GM03348 (cell line): ENCODE measurements at regions not wholly inside any gene's neighbourhood (a gene's known extent, or its start where the extent isn't known, plus 50 kb on each side); places are given as distances from the start of the nearest gene placed in this dataset.
"Not testable (repeated sequence)": the region's sequence is repeated elsewhere in the genome, so short reads cannot be mapped to it uniquely, and the experiment has no call there.

Source experiments
- DNase-seq: peaks from one replicate; pipeline ENCODE4 v3.0.0; 2012; ENCODE audit warnings: low spot score

DNA sequence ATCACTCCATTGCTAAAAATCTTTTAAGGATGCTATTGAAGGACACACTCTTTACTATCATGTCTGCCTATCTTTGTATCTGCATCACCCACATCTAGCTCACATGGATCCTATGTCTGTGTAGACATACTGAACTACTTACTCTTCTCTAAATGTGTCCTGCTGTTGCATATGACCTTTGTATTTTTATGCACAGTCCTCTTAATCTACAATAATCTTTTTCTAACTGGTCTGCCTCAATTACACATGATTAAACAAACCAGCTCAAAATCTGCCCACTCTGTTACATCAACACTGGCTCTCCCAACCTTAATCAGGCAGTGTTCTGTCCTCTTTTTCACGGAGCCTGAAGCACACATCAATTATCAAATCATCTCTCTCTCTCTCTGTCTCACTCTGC is 316.3 kb upstream of the MGAT4C start:
- DNase-seq = no peak

DNA sequence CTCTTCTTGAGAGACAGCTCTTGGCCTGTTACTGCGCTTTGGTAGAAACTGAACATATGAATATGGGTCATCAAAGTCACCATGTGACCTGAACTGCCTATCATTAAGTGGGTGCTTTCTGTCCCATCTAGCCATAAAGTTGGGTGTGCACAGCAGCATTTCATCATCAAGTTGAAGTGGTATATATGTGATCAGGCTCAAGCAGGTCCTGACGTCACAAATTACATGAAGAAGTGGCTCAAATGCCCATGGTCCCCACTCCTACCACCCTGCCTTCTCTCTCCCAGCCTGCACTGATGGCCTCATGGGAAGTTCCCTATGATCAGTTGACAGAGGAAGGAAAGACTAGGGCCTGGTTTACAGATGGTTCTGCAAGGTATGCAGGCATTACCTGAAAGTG is 308.8 kb upstream of the MGAT4C start:
- no peak for DNase-seq

DNA sequence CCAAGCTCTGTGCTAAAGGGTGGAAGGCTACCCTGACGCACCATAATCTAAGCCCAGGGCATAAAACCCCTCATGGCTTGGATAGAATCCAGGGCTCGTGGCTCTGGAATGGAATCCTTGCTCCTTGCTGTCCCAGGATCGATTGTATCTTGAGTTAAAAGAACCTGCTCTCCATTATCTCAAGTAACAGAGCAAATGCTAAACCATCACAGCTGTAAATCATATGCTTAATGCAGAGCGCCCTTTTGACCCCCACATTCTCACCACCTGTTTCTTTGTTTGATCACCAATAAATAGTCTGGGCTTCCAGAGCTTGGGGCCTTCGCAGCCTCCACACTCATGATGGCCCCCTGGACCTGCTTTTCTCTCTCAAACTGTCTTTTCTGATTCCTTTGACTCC is 299.3 kb upstream of the MGAT4C start:
- not testable (repeated sequence) for DNase-seq

DNA sequence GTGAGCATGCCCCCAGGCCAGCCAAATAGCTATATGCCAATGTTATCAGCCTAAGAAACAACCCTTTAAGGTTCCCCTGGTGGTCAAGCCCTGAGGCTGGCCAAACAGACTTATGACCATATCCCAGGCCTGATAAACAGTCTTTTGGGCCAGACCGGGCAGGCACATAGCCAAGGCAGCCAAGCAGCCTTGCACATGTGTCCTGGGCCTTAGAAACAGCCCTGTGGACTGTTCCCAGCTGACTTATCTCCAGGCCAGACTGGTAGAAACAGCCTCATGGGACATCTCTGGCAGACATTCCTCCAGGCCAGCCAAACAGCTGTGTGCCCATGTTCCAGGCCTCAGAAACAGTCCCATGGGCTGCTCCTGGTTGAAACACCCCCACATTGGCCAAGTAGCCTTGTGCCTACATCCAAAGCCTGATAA is 295.0 kb upstream of the MGAT4C start:
- no peak for DNase-seq

DNA sequence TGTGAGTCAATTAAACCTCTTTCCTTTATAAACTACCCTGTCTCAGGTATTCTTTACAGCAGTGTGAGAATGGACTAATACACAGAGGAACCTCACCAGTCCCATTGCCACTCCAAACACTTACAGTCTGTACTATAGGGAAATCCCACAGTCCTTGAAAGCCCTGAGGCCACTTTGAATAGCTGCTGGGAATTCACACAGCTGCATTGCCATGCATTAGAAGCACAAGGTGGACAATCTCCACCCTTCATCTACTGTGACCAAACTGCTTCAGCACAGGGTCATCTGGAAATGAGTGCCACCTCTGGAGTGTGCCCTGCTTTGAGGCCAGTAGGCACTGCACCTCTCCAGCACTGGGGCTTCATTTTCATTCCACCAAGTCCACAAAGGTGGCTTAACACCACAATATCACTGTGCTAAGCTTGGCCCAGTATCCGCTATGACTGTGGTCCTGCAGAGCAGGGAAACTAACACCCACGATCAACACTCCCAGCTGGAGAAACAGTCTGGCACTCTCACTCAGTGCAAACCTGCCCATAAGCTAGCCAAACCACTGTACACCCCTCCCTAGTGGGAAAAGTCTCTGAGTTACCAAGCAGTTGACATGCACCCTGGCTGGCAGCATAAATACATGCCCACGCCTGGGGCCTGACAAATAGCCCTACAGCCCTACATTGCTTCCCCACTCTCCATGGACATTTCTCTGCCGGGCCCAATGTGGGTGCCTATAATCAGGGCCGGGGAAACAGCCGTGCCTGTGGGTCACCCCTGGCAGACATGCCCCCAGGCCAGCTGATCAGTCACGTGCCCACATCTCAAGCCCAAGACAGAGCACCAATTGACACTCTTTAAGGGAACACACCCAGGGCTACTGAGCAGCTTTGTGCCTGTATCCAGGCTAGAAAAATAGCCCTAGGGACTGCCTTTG is 294.3 kb upstream of the MGAT4C start:
- DNase-seq = no peak

DNA sequence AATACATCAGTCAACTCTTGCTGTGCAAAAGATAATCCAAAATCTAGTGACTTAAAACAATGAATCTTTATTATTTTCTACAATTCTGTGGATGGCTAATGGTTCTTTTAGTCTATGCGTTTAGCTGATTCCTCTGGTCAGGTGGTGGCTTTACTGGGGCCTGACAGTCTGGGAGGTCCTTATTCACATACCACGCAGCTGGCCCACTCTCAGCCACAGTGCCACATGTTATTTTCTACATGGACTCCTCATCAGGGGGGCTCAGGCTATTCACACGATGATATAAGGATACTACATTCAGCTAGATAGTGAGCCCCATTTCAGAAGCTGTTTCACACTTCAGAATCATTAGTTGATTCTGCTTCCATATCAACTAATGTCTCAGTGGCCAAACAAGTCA is 287.5 kb upstream of the MGAT4C start:
- no peak for DNase-seq

DNA sequence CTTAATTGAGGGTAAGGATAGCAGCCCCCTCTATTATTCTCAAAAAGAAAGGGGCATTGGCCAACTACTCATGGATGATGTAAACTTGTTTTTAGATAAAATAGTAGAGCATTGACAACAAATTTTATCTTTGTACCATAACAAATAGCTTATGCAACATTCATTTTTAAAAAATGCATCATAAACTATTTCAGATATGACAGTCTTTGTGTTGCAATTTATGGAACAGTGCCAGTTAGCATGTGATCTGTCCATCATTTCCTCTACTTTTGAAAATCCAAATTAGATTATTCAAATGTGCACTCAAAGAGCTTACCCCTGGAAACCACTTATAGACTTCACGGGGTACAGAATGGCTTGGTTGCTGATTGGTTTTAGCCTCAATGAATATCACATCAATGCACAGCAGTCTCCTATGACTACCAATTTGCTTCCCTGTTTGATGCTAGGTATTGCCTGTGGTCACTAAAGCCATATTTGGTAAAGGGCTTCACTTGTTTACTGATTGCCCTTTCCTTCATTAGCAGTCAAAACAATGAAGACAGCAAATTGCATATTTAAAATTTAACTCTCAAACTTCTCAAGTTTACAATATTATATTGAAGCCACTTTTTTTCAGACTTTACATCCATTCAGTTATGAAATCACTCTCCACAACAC is 274.9 kb upstream of the MGAT4C start:
- DNase-seq = no peak

DNA sequence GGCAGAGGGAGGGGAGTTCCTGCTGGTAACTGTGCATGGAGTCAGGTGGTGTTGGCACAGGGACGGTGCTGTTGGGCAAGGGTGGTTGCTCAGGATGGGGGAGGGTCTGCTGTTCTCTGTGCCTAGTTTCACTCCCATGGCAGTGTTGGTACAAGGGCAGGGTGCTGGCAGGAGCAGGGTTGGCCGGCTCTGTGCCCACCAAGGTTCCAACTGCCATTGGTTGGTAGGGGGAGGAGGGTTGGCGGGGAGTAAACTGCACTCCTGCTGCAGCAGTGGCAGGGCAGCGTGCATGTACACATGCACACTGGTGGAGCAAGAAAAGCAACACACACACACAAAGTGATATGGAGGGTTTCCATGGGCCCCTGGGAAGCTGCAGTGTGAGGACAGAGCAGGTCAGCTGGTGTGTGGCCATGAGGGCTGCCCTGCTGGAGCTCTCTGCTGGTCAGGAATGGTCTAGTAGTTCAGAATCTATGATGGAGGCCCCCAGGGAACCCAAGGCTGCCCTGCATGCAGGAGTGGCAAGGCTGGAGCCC is 269.9 kb upstream of the MGAT4C start:
- no peak for DNase-seq

DNA sequence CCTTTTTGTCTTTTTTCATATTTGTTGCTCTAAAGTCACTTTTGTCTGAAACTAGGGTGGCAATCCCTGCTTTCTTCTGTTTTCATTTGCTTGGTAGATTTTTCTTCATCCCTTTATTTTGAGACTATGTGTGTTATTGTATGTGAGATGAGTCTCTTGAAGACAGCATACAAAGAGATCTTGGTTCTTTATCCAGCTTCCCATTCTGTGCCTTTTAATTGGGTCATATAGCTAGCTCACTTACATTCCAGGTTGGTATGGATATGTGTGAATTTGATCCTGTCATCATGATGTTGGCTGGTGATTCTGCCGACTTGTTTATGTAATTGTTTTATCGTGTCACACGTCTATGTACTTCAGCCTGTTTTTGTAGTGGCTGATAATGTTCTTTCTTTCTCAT is 267.7 kb upstream of the MGAT4C start:
- DNase-seq = no peak

DNA sequence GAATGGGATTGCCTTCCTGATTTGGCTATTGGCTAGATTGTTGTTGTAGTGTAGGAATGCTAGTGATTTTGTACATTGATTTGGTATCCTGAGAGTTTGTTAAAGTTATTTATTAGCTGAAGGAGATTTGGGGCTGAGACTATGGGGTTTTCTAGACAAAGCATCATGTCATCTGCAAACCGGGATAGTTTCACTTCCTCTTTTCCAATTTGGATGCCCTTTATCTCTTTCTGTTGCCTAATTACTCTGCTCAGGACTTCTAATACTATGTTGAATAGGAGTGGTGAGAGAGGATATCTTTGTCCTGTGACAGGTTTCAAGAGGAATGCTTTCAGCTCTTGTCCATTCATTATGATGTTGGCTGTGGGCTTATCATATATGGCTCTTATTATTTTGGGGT is 265.7 kb upstream of the MGAT4C start:
- no peak for DNase-seq

DNA sequence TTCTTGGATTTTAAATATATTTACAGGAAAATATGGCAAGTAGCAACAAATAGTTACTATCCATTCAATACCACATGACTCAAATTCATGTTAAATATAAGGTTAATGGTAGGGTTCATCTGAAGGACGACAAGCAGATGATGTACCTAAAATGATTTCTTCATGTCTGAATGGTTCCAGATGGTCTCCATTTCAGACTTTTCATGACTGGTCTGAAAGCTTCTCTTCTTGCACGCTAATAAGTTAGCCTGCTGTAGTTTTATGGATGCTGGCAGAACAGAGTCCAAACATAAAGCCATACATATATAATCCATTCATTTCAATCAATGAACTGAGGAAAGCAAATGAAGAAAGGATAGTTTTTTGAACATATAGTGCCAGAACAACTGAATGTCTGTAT is 257.0 kb upstream of the MGAT4C start:
- no peak for DNase-seq

DNA sequence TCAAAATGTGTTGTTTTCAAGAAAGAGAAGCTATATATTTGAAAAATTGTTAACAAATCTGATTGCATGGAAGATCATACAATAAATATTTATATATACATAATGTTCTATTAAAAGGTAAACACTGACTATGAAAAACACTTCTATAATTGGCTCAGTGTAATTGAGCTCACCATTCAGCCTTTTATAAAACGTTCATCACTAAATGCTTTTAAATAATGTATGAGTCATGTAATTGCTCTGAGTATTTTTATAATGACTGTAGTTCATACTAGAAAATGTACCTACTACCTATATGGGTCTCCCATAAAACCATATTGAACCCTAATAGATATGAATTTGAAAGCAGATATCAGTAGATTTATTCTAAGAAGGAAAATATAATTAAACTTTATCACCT is 240.4 kb upstream of the MGAT4C start:
- no peak for DNase-seq

DNA sequence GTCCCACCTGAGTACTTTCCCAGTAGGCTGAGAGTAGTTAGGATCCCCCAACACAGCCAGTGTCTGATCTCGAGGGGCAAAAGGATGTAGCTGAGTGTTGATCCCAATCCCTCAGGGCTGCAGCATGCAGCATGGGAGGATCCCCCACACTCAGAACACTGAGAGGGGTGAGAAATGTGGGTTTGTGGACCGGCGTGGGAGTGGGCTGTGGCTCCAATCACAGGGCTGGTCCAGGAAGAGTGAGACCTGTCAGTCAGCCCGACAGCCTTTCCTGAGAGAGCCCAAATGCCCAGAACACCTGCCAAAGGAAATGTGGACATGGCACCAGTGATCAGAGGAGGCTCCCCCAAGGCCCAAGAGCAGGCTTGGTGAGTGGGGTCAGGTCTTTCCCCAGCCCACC is 228.3 kb upstream of the MGAT4C start:
- DNase-seq = no peak

DNA sequence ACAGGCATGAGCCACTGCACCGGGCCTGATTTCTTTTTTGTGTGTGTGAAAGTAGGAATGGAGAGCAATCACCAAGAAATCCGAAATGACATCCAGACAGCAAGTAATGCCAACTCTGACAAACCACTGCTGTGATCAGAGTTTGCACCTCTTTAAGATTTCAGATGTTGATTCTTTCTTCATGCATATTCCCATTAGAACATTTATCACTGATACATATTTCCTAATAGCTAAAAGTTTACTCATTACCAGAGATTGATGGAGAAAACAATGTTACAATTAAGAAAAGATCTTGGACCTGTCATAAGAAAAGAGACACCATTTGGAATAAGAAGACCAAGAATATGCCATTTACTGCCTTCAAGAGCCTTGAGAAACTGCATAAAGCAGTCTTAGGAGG is 217.0 kb upstream of the MGAT4C start:
- DNase-seq = no peak

DNA sequence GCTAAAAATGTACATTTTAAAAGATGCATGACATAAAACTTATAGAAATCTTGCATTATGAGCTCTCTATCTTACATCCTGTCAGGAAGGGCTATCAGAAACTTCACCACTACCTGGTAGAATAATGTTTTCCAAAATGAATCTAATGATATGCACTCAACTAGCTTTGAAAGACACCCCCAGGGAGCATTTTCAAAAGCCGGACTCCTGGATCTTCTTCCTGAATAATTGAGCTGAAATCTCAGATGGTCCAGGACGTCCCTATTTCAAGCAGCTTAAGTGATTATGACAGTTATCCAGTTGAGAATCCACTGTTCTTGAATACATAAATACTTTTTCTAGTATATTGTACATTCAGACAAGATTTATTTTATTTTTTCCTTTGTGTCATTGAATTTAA is 200.6 kb upstream of the MGAT4C start:
- DNase-seq = no peak

DNA sequence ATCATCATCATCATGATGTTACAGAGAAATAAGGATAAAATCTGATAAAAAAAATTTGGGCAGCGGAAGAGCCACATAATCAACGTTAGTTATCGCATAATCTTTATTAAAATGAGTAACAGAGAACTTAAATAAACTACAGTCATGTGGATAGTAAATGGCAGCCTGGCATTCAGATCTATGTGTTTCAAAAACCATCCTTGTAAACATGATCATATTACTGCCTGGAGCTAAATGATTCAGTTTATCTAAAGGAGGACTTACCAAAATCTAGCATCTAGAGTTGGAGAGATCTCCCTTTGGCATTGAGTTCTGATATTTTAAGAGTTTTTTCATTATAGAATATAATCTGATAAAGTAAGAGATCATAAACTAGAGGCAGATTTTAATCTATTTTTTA is 200.1 kb upstream of the MGAT4C start:
- no peak for DNase-seq

DNA sequence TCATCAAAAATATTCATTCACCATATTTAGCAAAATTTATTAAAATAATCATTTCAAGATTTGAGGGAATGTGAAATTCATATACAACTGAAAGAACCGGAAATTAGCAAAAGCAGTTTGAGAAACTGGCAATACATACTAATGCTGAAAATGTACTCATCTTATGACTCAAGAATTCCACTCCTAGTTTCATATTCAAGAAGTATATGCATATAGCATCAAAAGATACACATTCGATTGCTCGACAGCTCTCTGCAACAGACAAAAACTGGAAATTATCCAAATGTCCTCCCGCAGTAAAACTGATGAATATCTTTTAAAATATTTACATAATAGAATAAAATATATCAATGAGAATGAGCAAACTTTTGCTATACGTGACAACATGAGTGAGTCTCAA is 189.2 kb upstream of the MGAT4C start:
- DNase-seq = no peak

DNA sequence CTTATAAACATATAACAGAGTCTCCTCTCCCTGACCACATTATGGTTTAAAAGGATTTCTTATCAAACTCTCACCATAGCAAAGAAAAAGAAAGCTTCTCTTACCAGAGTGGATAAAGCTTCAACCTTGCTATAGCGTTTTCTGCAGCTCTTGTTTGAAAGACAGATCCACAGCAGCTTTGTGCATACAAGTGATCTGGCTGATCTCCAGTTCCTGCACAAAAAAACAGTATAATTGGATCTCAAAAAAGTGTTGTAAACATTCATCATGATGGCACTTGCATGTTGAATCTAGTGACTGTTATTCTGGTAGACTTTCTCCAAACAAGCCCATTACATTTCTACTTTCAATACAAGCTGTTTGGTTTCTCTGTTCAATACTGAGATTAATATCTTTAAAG is 178.9 kb upstream of the MGAT4C start:
- no peak for DNase-seq

DNA sequence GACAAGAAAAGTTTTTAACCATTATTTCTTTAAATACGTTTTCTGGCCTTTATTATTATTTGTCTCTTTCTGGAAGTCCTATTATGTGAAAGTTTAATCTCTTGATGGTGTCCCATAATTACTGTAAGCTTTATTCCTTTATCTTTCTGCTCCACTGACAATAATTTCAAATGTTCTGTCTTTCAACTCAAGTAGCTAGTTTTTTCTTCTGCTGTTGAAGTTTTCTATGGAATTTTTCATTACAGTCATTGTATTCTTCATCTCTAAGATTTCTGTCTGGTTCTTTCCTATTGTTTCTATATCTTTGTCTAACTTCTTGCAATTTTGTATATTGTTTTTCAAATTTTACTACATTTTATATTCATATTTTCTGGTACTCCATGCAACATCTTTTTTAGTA is 173.6 kb upstream of the MGAT4C start:
- no peak for DNase-seq

DNA sequence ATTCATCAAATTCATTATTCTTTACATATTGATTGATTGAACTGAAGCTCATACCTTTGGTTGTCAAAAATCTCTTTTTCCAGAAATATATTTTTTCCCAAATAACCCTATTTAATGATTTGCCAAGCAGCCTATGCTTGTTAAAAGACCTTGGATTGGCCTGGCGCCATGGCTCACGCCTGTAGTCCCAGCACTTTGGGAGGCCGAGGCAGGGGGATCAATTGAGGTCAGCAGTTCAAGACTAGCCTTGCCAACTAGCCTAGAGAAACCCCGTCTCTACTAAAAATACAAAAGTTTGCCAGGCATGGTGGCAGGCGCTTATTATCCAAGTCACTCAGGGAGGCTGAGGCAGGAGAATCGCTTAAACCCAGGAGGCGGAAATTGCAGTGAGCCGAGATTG is 165.1 kb upstream of the MGAT4C start:
- no peak for DNase-seq

DNA sequence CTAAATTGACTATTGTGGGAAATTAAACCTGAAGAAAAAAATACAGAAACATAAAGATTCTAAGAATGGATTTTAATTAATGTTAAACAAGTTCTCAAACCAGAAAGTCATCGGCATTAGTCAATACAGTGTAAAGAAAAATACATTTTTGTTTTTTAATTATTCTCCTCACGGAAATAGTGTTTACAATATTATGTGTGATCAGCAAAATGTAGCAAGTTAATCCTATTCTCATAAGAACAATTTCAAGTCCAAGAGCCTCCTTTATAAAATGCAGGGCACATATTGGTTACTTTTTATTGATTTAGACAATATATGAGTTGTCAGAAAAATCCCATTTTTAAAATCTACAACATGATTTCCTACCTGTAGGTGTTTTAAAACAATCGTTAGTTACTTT is 158.0 kb upstream of the MGAT4C start:
- no peak for DNase-seq

DNA sequence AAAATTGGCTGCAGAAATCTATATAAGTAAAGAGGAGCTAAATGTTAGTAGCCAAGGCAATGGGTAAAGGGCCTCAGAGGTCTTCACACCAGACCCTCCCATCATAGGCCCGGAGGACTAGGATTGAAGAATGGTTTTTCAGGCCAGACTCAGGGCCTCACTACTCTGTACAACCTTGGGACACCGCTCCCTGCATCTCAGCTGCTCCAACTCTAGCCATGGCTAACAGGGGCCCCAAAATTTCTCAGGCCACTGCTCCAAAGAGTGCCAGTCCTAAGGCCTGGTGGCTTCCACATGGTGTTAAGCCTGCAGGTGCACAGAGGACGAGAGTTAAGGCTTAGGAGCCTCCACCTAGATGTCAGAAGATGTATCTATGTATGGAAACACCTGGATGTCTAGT is 155.5 kb upstream of the MGAT4C start:
- DNase-seq = no peak

DNA sequence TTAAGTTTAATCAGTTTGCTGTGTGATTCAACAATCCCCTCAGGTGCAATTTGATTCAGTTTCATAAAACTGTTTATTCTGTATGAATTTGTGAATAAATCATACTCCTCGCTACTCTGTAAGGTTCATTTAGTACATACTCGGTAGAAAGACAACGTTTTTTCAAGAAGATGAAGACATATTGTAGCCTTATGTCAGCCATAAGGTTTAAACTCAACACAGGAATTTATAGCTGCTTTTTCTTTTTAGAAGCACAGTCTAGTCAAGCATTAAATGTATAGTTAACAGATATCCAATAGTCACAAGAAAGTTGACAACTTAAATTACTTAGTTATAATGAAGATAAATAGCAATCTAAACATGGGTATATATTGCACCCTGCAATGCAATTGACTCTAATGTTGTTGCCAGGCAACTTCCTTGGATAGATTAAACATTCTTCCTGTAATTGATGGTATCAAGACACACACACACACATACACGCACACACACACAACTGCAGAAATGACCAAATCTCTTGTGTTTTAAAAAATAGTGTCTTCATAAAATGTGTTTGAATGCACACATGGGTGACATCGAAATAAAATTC is 151.5 kb upstream of the MGAT4C start:
- no peak for DNase-seq
